NCI-H1694 (cell line): ENCODE measurements at regions not wholly inside any gene's neighbourhood (a gene's known extent, or its start where the extent isn't known, plus 50 kb on each side); places are given as distances from the start of the nearest gene placed in this dataset.
"Not testable (repeated sequence)": the region's sequence is repeated elsewhere in the genome, so short reads cannot be mapped to it uniquely, and the experiment has no call there.

ENCODE experiments used
- DNase-seq: peaks from one replicate; lab custom pipeline; 2025; lab: John Stamatoyannopoulos, UW

GRCh38 chr11:70549386-70549785 lies 151.1 kb downstream of the CTTN start:
- no peak for DNase-seq

GRCh38 chr11:70549796-70550195 lies 151.5 kb downstream of the CTTN start:
- no peak for DNase-seq

- no peak for DNase-seq
Measured at GRCh38 chr11:70550456-70551195, 152.3 kb downstream of the CTTN start.

- no peak for DNase-seq
Measured at GRCh38 chr11:70551351-70552166, 153.2 kb downstream of the CTTN start.

- no peak for DNase-seq
Measured at GRCh38 chr11:70552167-70553150, 154.1 kb downstream of the CTTN start.

- DNase-seq, result no peak
Measured at GRCh38 chr11:70555078-70555477, 156.7 kb downstream of the CTTN start.

GRCh38 chr11:70556884-70557741 lies 158.8 kb downstream of the CTTN start:
- DNase-seq, result no peak

GRCh38 chr11:70557742-70558485 lies 159.6 kb downstream of the CTTN start:
- no peak for DNase-seq

GRCh38 chr11:70558681-70559080 lies 160.4 kb downstream of the CTTN start:
- DNase-seq, result no peak

- no peak for DNase-seq
Measured at GRCh38 chr11:70559516-70559915, 161.2 kb downstream of the CTTN start.

GRCh38 chr11:70560621-70561020 lies 162.3 kb downstream of the CTTN start:
- DNase-seq, result not testable (repeated sequence)

- DNase-seq, result no peak
Measured at GRCh38 chr11:70566768-70567530, 168.6 kb downstream of the CTTN start.

GRCh38 chr11:70567680-70568034 lies 169.3 kb downstream of the CTTN start:
- no peak for DNase-seq

GRCh38 chr11:70568035-70568813 lies 169.9 kb downstream of the CTTN start:
- DNase-seq, result no peak

- no peak for DNase-seq
Measured at GRCh38 chr11:70568814-70569617, 170.7 kb downstream of the CTTN start.

- no peak for DNase-seq
Measured at GRCh38 chr11:70569618-70569890, 171.2 kb downstream of the CTTN start.

- no peak for DNase-seq
Measured at GRCh38 chr11:70569996-70570692, 171.8 kb downstream of the CTTN start.
